LNCaP clone FGC (cell line): ENCODE measurements at regions not wholly inside any gene's neighbourhood (a gene's known extent, or its start where the extent isn't known, plus 50 kb on each side); places are given as distances from the start of the nearest gene placed in this dataset.

Experiments
- DNase-seq: peaks from one replicate; pipeline ENCODE4 v3.0.0-alpha.2; 2011; ENCODE audit warnings: low read depth
- H3K4me3 ChIP-seq: 2 replicates; pipeline ENCODE4 v1.5.1; 2011; ENCODE audit warnings: mild to moderate bottlenecking, low read depth, low read length, control low read depth
- TF ChIP-seq, protein P1 (sequence below): IDR thresholded peaks from 2 replicates; pipeline ENCODE4 v1.5.1; 2012; ENCODE audit warnings: mild to moderate bottlenecking; ENCODE audit not compliant: control insufficient read depth, insufficient read depth; ENCODE audit errors: extremely low read depth

DNA sequence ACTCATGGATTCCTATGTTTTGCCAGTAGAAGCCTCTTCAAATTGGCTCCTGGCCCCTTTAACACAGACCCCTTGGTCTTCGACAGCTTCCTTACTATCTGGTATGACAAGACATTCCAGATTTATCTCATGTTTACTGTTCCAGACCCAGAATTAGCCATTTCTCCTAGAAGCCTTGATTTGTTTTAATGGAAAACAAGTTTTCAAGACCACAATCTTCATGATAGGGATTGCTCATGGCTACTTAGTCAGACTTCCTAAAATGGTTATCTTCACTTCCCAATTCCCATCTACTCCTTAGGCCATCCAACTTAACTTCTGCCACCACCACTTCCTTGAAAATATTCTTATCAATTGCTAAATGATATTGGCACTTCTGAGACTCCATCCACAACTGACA lies 63.2 kb downstream of the TTC32 start:
- DNase-seq, result no peak
- TF ChIP-seq, protein P1, sequence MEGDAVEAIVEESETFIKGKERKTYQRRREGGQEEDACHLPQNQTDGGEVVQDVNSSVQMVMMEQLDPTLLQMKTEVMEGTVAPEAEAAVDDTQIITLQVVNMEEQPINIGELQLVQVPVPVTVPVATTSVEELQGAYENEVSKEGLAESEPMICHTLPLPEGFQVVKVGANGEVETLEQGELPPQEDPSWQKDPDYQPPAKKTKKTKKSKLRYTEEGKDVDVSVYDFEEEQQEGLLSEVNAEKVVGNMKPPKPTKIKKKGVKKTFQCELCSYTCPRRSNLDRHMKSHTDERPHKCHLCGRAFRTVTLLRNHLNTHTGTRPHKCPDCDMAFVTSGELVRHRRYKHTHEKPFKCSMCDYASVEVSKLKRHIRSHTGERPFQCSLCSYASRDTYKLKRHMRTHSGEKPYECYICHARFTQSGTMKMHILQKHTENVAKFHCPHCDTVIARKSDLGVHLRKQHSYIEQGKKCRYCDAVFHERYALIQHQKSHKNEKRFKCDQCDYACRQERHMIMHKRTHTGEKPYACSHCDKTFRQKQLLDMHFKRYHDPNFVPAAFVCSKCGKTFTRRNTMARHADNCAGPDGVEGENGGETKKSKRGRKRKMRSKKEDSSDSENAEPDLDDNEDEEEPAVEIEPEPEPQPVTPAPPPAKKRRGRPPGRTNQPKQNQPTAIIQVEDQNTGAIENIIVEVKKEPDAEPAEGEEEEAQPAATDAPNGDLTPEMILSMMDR, result no peak
- no peak overlapping the region for H3K4me3 ChIP-seq

DNA sequence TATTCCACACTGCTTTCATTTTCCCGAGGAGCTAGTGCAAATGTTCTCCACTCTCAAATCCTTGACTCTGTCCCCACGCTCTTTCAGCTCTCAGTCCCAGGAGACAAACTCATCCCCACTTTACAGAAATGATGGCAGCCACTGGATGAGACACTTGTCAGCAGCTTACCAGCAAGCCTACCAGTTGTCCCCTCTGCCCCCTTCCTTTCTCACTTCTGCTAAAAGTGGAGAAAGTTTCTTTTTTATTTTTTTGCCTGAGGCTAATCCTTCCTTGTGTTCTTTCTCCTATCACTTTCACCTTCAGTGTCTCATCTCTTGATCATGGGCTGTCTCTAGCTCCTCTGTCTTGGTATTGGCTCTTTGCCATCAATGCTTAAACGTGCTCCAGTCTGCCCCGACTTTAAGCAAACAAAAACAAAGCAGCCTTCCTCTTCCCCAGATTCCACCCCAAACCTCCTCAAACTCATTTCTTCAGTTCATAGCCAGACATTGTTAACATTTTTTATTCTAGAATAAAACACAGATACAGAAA lies 64.5 kb downstream of the TTC32 start:
- TF ChIP-seq, protein P1, result no peak
- DNase-seq, result peak; percentile 4
- H3K4me3 ChIP-seq, result no peak overlapping the region

DNA sequence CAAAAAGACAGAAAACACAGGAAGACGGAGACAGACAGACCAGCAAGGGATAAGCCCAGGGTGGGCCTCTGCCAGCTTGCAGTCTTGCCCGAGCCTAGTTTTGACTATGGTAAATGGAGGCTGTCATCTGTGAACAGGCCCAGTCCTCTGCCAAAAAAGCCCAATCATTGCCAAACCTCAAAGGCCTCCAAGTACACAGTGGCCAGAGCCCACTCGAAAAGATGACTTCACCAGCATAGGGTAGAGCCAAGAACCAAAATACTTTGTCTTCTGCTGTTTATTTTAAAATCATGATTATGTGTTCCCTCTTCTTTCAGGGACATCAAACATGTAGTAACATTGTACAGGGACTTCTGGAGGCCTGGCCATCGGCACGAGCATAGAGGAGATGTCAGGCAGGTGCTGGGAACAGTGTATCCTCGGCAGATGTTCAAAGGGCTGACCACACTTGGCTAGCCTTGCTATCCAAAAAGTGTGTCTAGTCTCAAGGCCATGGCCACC lies 66.0 kb downstream of the TTC32 start:
- DNase-seq, result no peak
- TF ChIP-seq, protein P1, result no peak
- no peak overlapping the region for H3K4me3 ChIP-seq

- TF ChIP-seq, protein P1, result no peak
- no peak overlapping the region for H3K4me3 ChIP-seq
- DNase-seq, result no peak
Measured at GRCh38 chr2:19833978-19834377, 67.8 kb downstream of the TTC32 start.

- H3K4me3 ChIP-seq, result no peak overlapping the region
- TF ChIP-seq, protein P1, result no peak
- no peak for DNase-seq
Measured at GRCh38 chr2:19829672-19830071, 72.1 kb downstream of the TTC32 start.

DNA sequence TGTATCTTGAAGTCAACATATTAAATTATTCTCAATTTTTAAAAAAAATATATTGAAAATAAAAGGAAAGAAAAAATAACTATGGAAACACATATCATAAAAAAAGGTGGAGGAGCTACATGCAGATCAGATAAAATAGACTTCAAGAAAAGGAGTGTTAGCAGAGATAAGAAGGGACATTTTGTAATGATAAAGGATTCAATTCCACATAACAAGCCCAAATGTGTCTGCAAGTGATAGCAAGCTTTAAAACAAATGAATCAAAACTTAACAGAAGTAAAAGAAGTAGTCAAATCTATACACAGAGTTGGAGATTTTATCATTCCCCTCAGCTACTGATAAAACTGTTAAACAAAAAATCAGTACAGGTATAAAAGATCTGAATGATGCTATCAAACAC lies 74.9 kb downstream of the TTC32 start:
- TF ChIP-seq, protein P1, result no peak

DNA sequence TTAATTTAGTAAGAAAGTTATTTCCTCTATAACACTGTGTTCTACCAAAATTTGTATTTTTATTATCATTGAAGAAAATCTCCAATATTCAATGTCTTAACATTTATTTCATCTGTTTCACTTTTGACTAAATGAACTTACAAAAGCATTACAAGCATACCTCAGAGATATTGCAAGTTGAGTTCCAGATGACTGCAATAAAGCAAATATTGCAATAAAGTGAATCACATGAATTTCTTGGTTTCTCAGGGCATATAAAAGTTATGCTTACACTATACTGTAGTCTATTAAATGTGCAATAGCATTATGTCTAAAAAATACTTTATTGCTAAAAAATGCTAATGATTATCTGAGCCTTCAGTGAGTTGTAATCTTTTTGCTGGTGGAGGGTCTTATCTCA lies 78.3 kb downstream of the TTC32 start:
- TF ChIP-seq, protein P1, result no peak
- no peak for DNase-seq
- H3K4me3 ChIP-seq, result no peak overlapping the region

More for the DNA sequence above, 74.9 kb downstream of the TTC32 start:
- no peak for DNase-seq
- no peak overlapping the region for H3K4me3 ChIP-seq
